Esophagus muscularis mucosa (tissue), 2 donors: ENCODE measurements at regions not wholly inside any gene's neighbourhood (a gene's known extent, or its start where the extent isn't known, plus 50 kb on each side); places are given as distances from the start of the nearest gene placed in this dataset.

ENCODE experiments used
- EP300 ChIP-seq: sonication (generic); formaldehyde crosslinking; IDR thresholded peaks from one replicate; pipeline ENCODE4 v1.6.1; 2017; ENCODE audit warnings: antibody characterized with exemption
- POLR2A ChIP-seq: fragments of 450-650 bp; IDR thresholded peaks from one replicate; pipeline ENCODE4 v1.6.1; 2017; ENCODE audit warnings: antibody characterized with exemption, moderate library complexity, mild to moderate bottlenecking, low read depth

DNA sequence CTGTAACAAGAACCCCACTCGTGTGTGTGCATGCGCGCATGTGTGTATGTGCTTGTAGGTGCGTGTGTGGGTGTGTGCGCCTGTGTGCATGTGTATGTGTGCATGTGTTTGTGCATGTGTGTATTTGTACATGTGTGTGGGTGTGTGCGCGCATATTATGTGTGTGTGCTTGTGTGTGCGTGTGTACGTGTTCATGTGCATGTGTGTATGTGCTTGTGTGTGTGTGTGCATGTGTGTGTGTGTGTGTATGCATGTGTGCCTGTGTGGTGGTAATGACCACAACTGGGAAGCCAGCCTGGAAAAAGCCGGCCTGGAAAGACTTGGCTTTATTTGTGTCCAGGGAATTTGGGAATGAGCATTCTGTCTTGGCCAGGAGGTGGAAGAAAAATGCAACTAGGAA, 157.5 kb downstream of the PAX1 start:
- TF ChIP-seq EP300 (no peak), POLR2A (no peak)
